H1 (cell line): ENCODE measurements at regions not wholly inside any gene's neighbourhood (a gene's known extent, or its start where the extent isn't known, plus 50 kb on each side); places are given as distances from the start of the nearest gene placed in this dataset.

Source experiments
- CTCF ChIA-PET: fragments of 300-600 bp; sonication (Branson Sonifier 250); formaldehyde crosslinking; loops from one replicate; lab custom pipeline; 2021; ENCODE audit not compliant: partially characterized antibody; lab: Charles Lee
- POLR2A ChIA-PET: fragments of 300-600 bp; sonication (Branson Sonifier 250); formaldehyde crosslinking; loops from one replicate; lab custom pipeline; 2021; ENCODE audit warnings: inconsistent platforms; ENCODE audit not compliant: partially characterized antibody; lab: Charles Lee
- DNase-seq, 2 experiments: peaks; one replicate each; pipeline versions ENCODE4 v3.0.0 to v3.0.0-alpha.2; 2010 to 2022; ENCODE audit warnings: low spot score in 2 of 2, low read depth in 1 of 2, mixed read lengths in 1 of 2
- FAIRE-seq: peaks from 2 replicates; lab custom pipeline; 2011; peaks lifted over from hg19 to GRCh38; lab: Jason Lieb, UNC
- H2AFZ ChIP-seq: 2 replicates; pipeline ENCODE4 v1.8.1; 2012; ENCODE audit warnings: low read length, inconsistent platforms
- H2AK5ac ChIP-seq: 2 replicates; pipeline ENCODE4 v1.6.1; 2013; ENCODE audit warnings: low read depth, low read length
- H2BK120ac ChIP-seq: replicated peaks from 2 replicates; pipeline ENCODE3; 2013; ENCODE audit warnings: low read depth, low read length, inconsistent platforms
- H2BK12ac ChIP-seq: 2 replicates; pipeline ENCODE4 v1.6.1; 2013; ENCODE audit warnings: low read depth, low read length
- H2BK15ac ChIP-seq: 2 replicates; pipeline ENCODE4 v1.6.1; 2013; ENCODE audit warnings: low read length
- H2BK20ac ChIP-seq: 2 replicates; pipeline ENCODE4 v1.6.1; 2013; ENCODE audit warnings: low read length
- H2BK5ac ChIP-seq: 2 replicates; pipeline ENCODE4 v1.6.1; 2013; ENCODE audit warnings: low read depth, low read length
- H3K14ac ChIP-seq: 2 replicates; pipeline ENCODE4 v1.6.1; 2013; ENCODE audit warnings: inconsistent platforms; ENCODE audit not compliant: insufficient read length
- H3K18ac ChIP-seq: 2 replicates; pipeline ENCODE4 v1.6.1; 2013; ENCODE audit warnings: low read length; ENCODE audit errors: extremely low read depth
- H3K23ac ChIP-seq: 2 replicates; pipeline ENCODE4 v1.6.1; 2013; ENCODE audit warnings: inconsistent platforms; ENCODE audit not compliant: insufficient read length
- H3K23me2 ChIP-seq: 2 replicates; pipeline ENCODE4 v1.6.1; 2013; ENCODE audit warnings: low read depth, low read length
- H3K27ac ChIP-seq: 2 replicates; pipeline ENCODE4 v1.6.1; 2011; ENCODE audit warnings: low read depth, low read length, inconsistent platforms
- H3K27me3 ChIP-seq, 4 experiments: replicated peaks in 1 of 4; 1 replicate in 1 of 4; 2 replicates in 3 of 4; pipeline versions ENCODE4 v1.6.1 to v1.8.1; 2011 to 2013; ENCODE audit warnings: low read length in 3 of 4, mild to moderate bottlenecking in 3 of 4, inconsistent platforms in 2 of 4, mixed read lengths in 2 of 4, moderate library complexity in 1 of 4; ENCODE audit not compliant: control insufficient read depth in 3 of 4, insufficient read depth in 3 of 4; ENCODE audit errors: extremely low read depth in 1 of 4
- H3K36me3 ChIP-seq, 4 experiments: 2 replicates each; pipeline versions ENCODE4 v1.6.1 to v1.8.1; 2011 to 2013; ENCODE audit warnings: mild to moderate bottlenecking in 4 of 4, low read length in 3 of 4, moderate library complexity in 2 of 4, control low read depth in 1 of 4, inconsistent platforms in 1 of 4; ENCODE audit not compliant: insufficient read depth in 4 of 4, control insufficient read depth in 2 of 4
- H3K4ac ChIP-seq: replicated peaks from 2 replicates; pipeline ENCODE3; 2013; ENCODE audit warnings: low read length, low read depth, mixed read lengths, inconsistent platforms; ENCODE audit not compliant: insufficient read length
- H3K4me1 ChIP-seq, 4 experiments: replicated peaks in 1 of 4; 1 replicate in 1 of 4; 2 replicates in 3 of 4; pipeline versions ENCODE4 v1.6.1 to v1.8.1; 2011 to 2013; ENCODE audit warnings: low read length in 3 of 4, inconsistent platforms in 2 of 4, mixed read lengths in 1 of 4; ENCODE audit not compliant: insufficient read depth in 4 of 4, control insufficient read depth in 3 of 4
- H3K4me2 ChIP-seq, 2 experiments: 2 replicates each; pipeline versions ENCODE4 v1.6.1 to v1.8.1; 2011 to 2013; ENCODE audit warnings: low read depth in 2 of 2, low read length in 2 of 2, control low read depth in 1 of 2, inconsistent platforms in 1 of 2, mild to moderate bottlenecking in 1 of 2; ENCODE audit not compliant: insufficient read depth in 1 of 2
- H3K4me3 ChIP-seq, 4 experiments: fragments of 200-600, 300-600 bp in 1 of 4; sonication (generic), shearing (Covaris generic), sonication (Bioruptor Twin) in 1 of 4; 2 replicates each; pipeline versions ENCODE4 v1.5.1 to v1.8.1; 2011 to 2016; ENCODE audit warnings: low read length in 4 of 4, low read depth in 3 of 4, control low read depth in 2 of 4, inconsistent platforms in 2 of 4, mild to moderate bottlenecking in 2 of 4, mixed read lengths in 1 of 4, moderate library complexity in 1 of 4; ENCODE audit not compliant: insufficient read depth in 2 of 4; ENCODE audit errors: extremely low read depth in 1 of 4
- H3K56ac ChIP-seq: replicated peaks from 2 replicates; pipeline ENCODE3; 2013; ENCODE audit warnings: low read depth, mild to moderate bottlenecking, mixed read lengths, low read length, inconsistent platforms; ENCODE audit not compliant: insufficient read length
- H3K79me1 ChIP-seq: 2 replicates; pipeline ENCODE4 v1.6.1; 2013; ENCODE audit warnings: low read depth, low read length, control low read depth
- H3K79me2 ChIP-seq, 2 experiments: 2 replicates each; pipeline versions ENCODE4 v1.6.1 to v1.8.1; 2012 to 2013; ENCODE audit warnings: low read length in 2 of 2, mild to moderate bottlenecking in 2 of 2, inconsistent platforms in 1 of 2; ENCODE audit not compliant: insufficient read depth in 2 of 2, control insufficient read depth in 1 of 2
- H3K9ac ChIP-seq, 4 experiments: replicated peaks in 1 of 4; 1 replicate in 1 of 4; 2 replicates in 3 of 4; pipeline versions ENCODE4 v1.6.1 to v1.8.1; 2011 to 2013; ENCODE audit warnings: low read depth in 3 of 4, low read length in 3 of 4, control low read depth in 2 of 4, mild to moderate bottlenecking in 2 of 4, moderate library complexity in 2 of 4, inconsistent platforms in 1 of 4; ENCODE audit errors: extremely low read depth in 1 of 4
- H3K9me3 ChIP-seq, 2 experiments: 2 replicates each; pipeline versions ENCODE4 v1.6.1 to v1.8.1; 2012 to 2013; ENCODE audit warnings: mild to moderate bottlenecking in 2 of 2, moderate library complexity in 2 of 2, control low read depth in 1 of 2, inconsistent platforms in 1 of 2, low read depth in 1 of 2, low read length in 1 of 2, mixed read lengths in 1 of 2; ENCODE audit not compliant: insufficient read depth in 2 of 2
- H4K20me1 ChIP-seq, 2 experiments: replicated peaks in 1 of 2; 2 replicates each; pipeline versions ENCODE3 to v1.8.1; 2011 to 2013; ENCODE audit warnings: inconsistent platforms in 2 of 2, low read length in 2 of 2, mild to moderate bottlenecking in 1 of 2; ENCODE audit not compliant: insufficient read depth in 2 of 2, control insufficient read depth in 1 of 2
- H4K5ac ChIP-seq: 2 replicates; pipeline ENCODE4 v1.6.1; 2013; ENCODE audit warnings: low read length, low read depth, mixed read lengths, inconsistent platforms; ENCODE audit not compliant: insufficient read length
- H4K8ac ChIP-seq: 2 replicates; pipeline ENCODE4 v1.8.0; 2013; ENCODE audit warnings: mild to moderate bottlenecking, moderate library complexity, low read length, inconsistent platforms; ENCODE audit not compliant: insufficient read depth; ENCODE audit errors: extremely low read depth
- H4K91ac ChIP-seq: replicated peaks from 2 replicates; pipeline ENCODE3; 2013; ENCODE audit warnings: low read length, mixed read lengths, inconsistent platforms; ENCODE audit not compliant: insufficient read length
- BCL11A ChIP-seq, 2 experiments: IDR thresholded peaks; one replicate each; pipeline ENCODE4 v1.6.1; 2011; ENCODE audit warnings: low read depth in 2 of 2, low read length in 2 of 2, mild to moderate bottlenecking in 2 of 2
- CBX5 ChIP-seq: fragments of 300-800, 300-1000 bp; sonication (generic); IDR thresholded peaks from 2 replicates; pipeline ENCODE4 v1.7.1; 2016; ENCODE audit warnings: antibody characterized with exemption, low read length, low read depth
- CEBPB ChIP-seq: IDR thresholded peaks from 2 replicates; pipeline ENCODE4 v1.6.1; 2012; ENCODE audit warnings: low read depth, low read length
- CHD1 ChIP-seq: IDR thresholded peaks from 2 replicates; pipeline ENCODE4 v1.6.1; 2012; ENCODE audit warnings: low read depth, low read length, improper control_type of control experiment
- FOSL1 ChIP-seq: IDR thresholded peaks from 2 replicates; pipeline ENCODE4 v1.6.1; 2011; ENCODE audit warnings: mild to moderate bottlenecking, low read depth, low read length, moderate library complexity; ENCODE audit not compliant: insufficient read depth
- KDM1A ChIP-seq: fragments of 200-600, 300-600 bp; sonication (generic); IDR thresholded peaks from 2 replicates; pipeline ENCODE4 v1.7.1; 2016; ENCODE audit warnings: mild to moderate bottlenecking, low read length, borderline replicate concordance
- POLR2A ChIP-seq, 2 experiments: IDR thresholded peaks; 1 replicate in 1 of 2; 2 replicates in 1 of 2; pipeline ENCODE4 v1.6.1; 2011; ENCODE audit warnings: low read depth in 2 of 2, low read length in 2 of 2, mild to moderate bottlenecking in 2 of 2; ENCODE audit errors: control extremely low read depth in 1 of 2
- RBBP5 ChIP-seq: IDR thresholded peaks from 2 replicates; pipeline ENCODE4 v1.7.1; 2012; ENCODE audit warnings: low read depth, mild to moderate bottlenecking, inconsistent platforms, low read length, moderate library complexity, borderline replicate concordance
- RFX5 ChIP-seq: IDR thresholded peaks from 2 replicates; pipeline ENCODE4 v1.6.1; 2011; ENCODE audit warnings: low read depth, low read length, improper control_type of control experiment, borderline replicate concordance
- RNF2 ChIP-seq: fragments of 200-900, 300-1000 bp; sonication (generic); IDR thresholded peaks from 2 replicates; pipeline ENCODE4 v1.7.1; 2016; ENCODE audit warnings: borderline replicate concordance, low read depth, mild to moderate bottlenecking, antibody characterized with exemption, low read length; ENCODE audit not compliant: poor library complexity, severe bottlenecking; ENCODE audit errors: missing control alignments
- SAP30 ChIP-seq: fragments of 300-600 bp; sonication (generic); IDR thresholded peaks from 2 replicates; pipeline ENCODE4 v1.7.1; 2012; ENCODE audit warnings: low read length, moderate library complexity, mild to moderate bottlenecking, inconsistent platforms; ENCODE audit not compliant: insufficient read depth, insufficient replicate concordance
- SP4 ChIP-seq: IDR thresholded peaks from 2 replicates; pipeline ENCODE4 v1.6.1; 2012; ENCODE audit warnings: low read length, inconsistent platforms
- WGBS, 2 experiments: shearing (Covaris generic) in 1 of 2; methylation state at CpG; one replicate each; pipeline versions ENCODE4 v1.1.6 to v1.1.7; 2013 to 2015; ENCODE audit warnings: low lambda C conversion rate in 2 of 2, mixed read lengths in 2 of 2, inconsistent platforms in 1 of 2, low coverage in 1 of 2, missing lambda C conversion rate in 1 of 2; ENCODE audit not compliant: insufficient replicate concordance in 2 of 2, insufficient coverage in 1 of 2, insufficient read length in 1 of 2; ENCODE audit errors: extremely low coverage in 1 of 2, missing lambda C conversion rate in 1 of 2; 5-methylcytosine and 5-hydroxymethylcytosine counted together

DNA sequence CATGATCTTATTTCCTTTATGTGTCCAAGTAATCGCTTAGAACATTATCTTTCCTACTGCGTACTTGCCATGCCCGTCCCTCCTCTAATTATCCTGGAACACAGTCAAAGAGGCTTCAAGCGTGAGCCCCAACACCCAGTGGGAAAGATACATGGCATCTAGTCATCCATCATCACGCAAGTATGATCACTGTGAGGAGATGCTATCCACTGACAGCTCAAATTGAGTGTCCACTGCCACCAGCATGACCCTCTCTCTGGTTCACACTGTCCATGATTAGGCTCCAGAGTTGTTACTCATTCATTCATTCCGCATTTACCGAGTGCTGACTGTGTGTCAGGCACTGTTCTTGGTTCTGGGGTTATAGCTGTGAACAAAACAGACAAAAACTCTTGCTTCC is 124.6 kb downstream of the COPS8 start:
- Histone ChIP-seq H4K8ac (no peak overlapping the region), H3K79me1 (no peaks in the 10 kb centered on the region), H2AK5ac (no peak overlapping the region; the same call in 1 of the 2 replicates), H3K56ac (no peak overlapping the region), H2BK5ac (peak overlapping the region; percentile 22), H3K9me3 (peaks cover 0 to 5% of the 10 kb centered on the region in 2 experiments; a peak in 1 of 4 replicates), H2AFZ (no peak overlapping the region), H3K9ac (no peak overlapping the region; a peak in 1 of 7 replicates), H3K4ac (peak overlapping the region; percentile 17), H3K14ac (no peak overlapping the region), H4K20me1 (peaks cover 0 to 7% of the 10 kb centered on the region in 2 experiments), H3K79me2 (no peaks in the 10 kb centered on the region; a peak in 1 of 4 replicates), H3K36me3 (peaks cover 0 to 3% (median 0%) of the 10 kb centered on the region in 4 experiments; a peak in 1 of 8 replicates), H2BK15ac (peak overlapping the region; percentile 6; the same call in 1 of the 2 replicates), H3K27ac (no peak overlapping the region), H3K18ac (no peak overlapping the region), H3K4me3 (no peak overlapping the region), H3K27me3 (no peaks in the 10 kb centered on the region; a peak in 1 of 7 replicates), H2BK12ac (peak overlapping the region; percentile 84; the same call in 1 of the 2 replicates), H2BK120ac (peak overlapping the region; percentile 50), H4K5ac (no peak overlapping the region), H2BK20ac (peak overlapping the region; percentile 40), H3K23me2 (peaks cover 19% of the 10 kb centered on the region), H4K91ac (peak overlapping the region; percentile 40), H3K4me2 (peak overlapping the region; percentile 2 to 50; a peak in 1 of 4 replicates), H3K4me1 (peaks cover 3 to 24% (median 16%) of the 10 kb centered on the region in 4 experiments), H3K23ac (no peak overlapping the region)
- DNase-seq (no peak), FAIRE-seq (no peak)
- ChIA-PET POLR2A (interaction anchor here (0.6 kb wide), 1 partner anchor 19 kb away, joined by 3 read pairs; no protein-coding TSS in a partner anchor), CTCF (interaction anchor here (1.0 to 1.6 kb wide), 2 partner anchors 8 to 45 kb away, joined by 5 to 7 read pairs; no protein-coding TSS in a partner anchor)
- TF ChIP-seq KDM1A (no peak), SP4 (no peak), RBBP5 (no peak), RNF2 (no peak), SAP30 (no peak), CBX5 (no peak), BCL11A (IDR thresholded peaks at IDR 0.05; ENCODE audit: low read depth in 2 of 2, low read length in 2 of 2) (no peak), CHD1 (no peak), CEBPB (no peak), RFX5 (no peak), POLR2A (IDR thresholded peaks at IDR 0.05; ENCODE audit: control extremely low read depth in 1 of 2, low read depth in 2 of 2, low read length in 2 of 2) (no peak), FOSL1 (no peak)
- WGBS, 2 experiments = 88% methylated on average over 7 of the region's 7 CpGs; no CpG with 5 or more reads in 1 of the 2 experiments
